ENCODE measurements at regions not wholly inside any gene's neighbourhood (a gene's known extent, or its start where the extent isn't known, plus 50 kb on each side); places are given as distances from the start of the nearest gene placed in this dataset.

- TF ChIP-seq, protein P1, sequence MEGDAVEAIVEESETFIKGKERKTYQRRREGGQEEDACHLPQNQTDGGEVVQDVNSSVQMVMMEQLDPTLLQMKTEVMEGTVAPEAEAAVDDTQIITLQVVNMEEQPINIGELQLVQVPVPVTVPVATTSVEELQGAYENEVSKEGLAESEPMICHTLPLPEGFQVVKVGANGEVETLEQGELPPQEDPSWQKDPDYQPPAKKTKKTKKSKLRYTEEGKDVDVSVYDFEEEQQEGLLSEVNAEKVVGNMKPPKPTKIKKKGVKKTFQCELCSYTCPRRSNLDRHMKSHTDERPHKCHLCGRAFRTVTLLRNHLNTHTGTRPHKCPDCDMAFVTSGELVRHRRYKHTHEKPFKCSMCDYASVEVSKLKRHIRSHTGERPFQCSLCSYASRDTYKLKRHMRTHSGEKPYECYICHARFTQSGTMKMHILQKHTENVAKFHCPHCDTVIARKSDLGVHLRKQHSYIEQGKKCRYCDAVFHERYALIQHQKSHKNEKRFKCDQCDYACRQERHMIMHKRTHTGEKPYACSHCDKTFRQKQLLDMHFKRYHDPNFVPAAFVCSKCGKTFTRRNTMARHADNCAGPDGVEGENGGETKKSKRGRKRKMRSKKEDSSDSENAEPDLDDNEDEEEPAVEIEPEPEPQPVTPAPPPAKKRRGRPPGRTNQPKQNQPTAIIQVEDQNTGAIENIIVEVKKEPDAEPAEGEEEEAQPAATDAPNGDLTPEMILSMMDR (IDR thresholded peaks at IDR 0.05; ENCODE audit: unreplicated experiment), result no peak
- Mint-ChIP-seq H3K36me3 (ENCODE audit: insufficient read depth, unreplicated experiment) (no peaks in the 10 kb centered on the region), H3K27me3 (ENCODE audit: unreplicated experiment) (no peaks in the 10 kb centered on the region), H3K4me1 (ENCODE audit: low read depth, unreplicated experiment) (no peaks in the 10 kb centered on the region), H3K4me3 (ENCODE audit: low read depth, unreplicated experiment) (no peak overlapping the region), H3K27ac (ENCODE audit: unreplicated experiment) (no peak overlapping the region), H3K9me3 (ENCODE audit: low read depth, unreplicated experiment) (no peaks in the 10 kb centered on the region)
- BruUV-seq (replicated peaks), result no TSS peak
- no peak for DNase-seq
- intact Hi-C loops (cut with micrococcal nuclease; ENCODE audit: unreplicated experiment), result no loop called here
- CTCF ChIA-PET, result no interaction called here
Measured at GRCh38 chr1:88472714-88473113, 211.4 kb upstream of the PKN2 start.

- CTCF ChIA-PET, result no interaction called here
- TF ChIP-seq, protein P1 (IDR thresholded peaks at IDR 0.05; ENCODE audit: unreplicated experiment), result no peak
- no TSS peak for BruUV-seq (replicated peaks)
Measured at GRCh38 chr1:88474555-88475304, 209.3 kb upstream of the PKN2 start.

GRCh38 chr1:88484881-88485280 is 199.2 kb upstream of the PKN2 start:
- Mint-ChIP-seq H3K9me3 (ENCODE audit: low read depth, unreplicated experiment) (no peaks in the 10 kb centered on the region), H3K27me3 (ENCODE audit: unreplicated experiment) (no peaks in the 10 kb centered on the region), H3K4me1 (ENCODE audit: low read depth, unreplicated experiment) (no peaks in the 10 kb centered on the region), H3K4me3 (ENCODE audit: low read depth, unreplicated experiment) (no peak overlapping the region), H3K27ac (ENCODE audit: unreplicated experiment) (no peak overlapping the region), H3K36me3 (ENCODE audit: insufficient read depth, unreplicated experiment) (no peaks in the 10 kb centered on the region)
- BruUV-seq (replicated peaks), result no TSS peak
- intact Hi-C loops (cut with micrococcal nuclease; ENCODE audit: unreplicated experiment), result no loop called here
- CTCF ChIA-PET, result no interaction called here
- DNase-seq, result no peak
- TF ChIP-seq, protein P1 (IDR thresholded peaks at IDR 0.05; ENCODE audit: unreplicated experiment), result no peak

More at GRCh38 chr1:88474555-88475304, 209.3 kb upstream of the PKN2 start:
- Mint-ChIP-seq H3K36me3 (ENCODE audit: insufficient read depth, unreplicated experiment) (no peaks in the 10 kb centered on the region), H3K4me3 (ENCODE audit: low read depth, unreplicated experiment) (no peak overlapping the region), H3K9me3 (ENCODE audit: low read depth, unreplicated experiment) (no peaks in the 10 kb centered on the region), H3K27ac (ENCODE audit: unreplicated experiment) (no peak overlapping the region), H3K27me3 (ENCODE audit: unreplicated experiment) (no peaks in the 10 kb centered on the region), H3K4me1 (ENCODE audit: low read depth, unreplicated experiment) (no peaks in the 10 kb centered on the region)
- intact Hi-C loops (cut with micrococcal nuclease; ENCODE audit: unreplicated experiment), result no loop called here
- DNase-seq, result no peak

DNA sequence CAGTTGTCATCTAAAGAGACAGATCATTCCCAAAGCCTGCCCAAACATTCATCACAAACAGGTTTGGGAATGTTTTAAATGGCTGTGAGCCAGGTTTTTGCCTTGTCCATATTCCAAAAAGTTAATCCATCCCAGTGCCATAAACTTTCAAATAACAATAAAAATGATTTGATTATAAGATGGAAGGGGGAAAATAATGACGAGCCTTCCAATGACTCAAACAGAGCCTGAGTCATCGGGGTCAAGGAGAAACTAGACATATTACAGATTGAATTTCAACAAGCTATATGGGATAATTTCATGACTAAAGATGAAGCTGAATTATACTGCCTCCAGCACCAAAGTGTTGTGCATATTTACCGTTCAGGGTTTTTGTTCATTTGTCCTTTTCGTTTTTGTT is 195.8 kb upstream of the PKN2 start:
- TF ChIP-seq, protein P1 (IDR thresholded peaks at IDR 0.05; ENCODE audit: unreplicated experiment), result no peak
- Mint-ChIP-seq H3K27ac (ENCODE audit: unreplicated experiment) (no peak overlapping the region), H3K4me3 (ENCODE audit: low read depth, unreplicated experiment) (no peak overlapping the region), H3K27me3 (ENCODE audit: unreplicated experiment) (no peaks in the 10 kb centered on the region), H3K36me3 (ENCODE audit: insufficient read depth, unreplicated experiment) (no peaks in the 10 kb centered on the region), H3K9me3 (ENCODE audit: low read depth, unreplicated experiment) (no peaks in the 10 kb centered on the region), H3K4me1 (ENCODE audit: low read depth, unreplicated experiment) (no peaks in the 10 kb centered on the region)
- CTCF ChIA-PET, result no interaction called here
- BruUV-seq (replicated peaks), result no TSS peak
- intact Hi-C loops (cut with micrococcal nuclease; ENCODE audit: unreplicated experiment), result no loop called here
- no peak for DNase-seq
